K562 (cell line): ENCODE measurements at regions not wholly inside any gene's neighbourhood (a gene's known extent, or its start where the extent isn't known, plus 50 kb on each side); places are given as distances from the start of the nearest gene placed in this dataset.

Experiments
- ATAC-seq: fragments of 200-7000 bp; cut with Tn5 transposase; 3 replicates; pipeline ENCODE4 v1.9.1; 2020; ENCODE audit warnings: moderate library complexity
- BruUV-seq: library from RNA; stranded (reverse); fragments of 400-500 nt; replicated peaks from 2 replicates; lab custom pipeline; 2021; lab: Mats Ljungman, UMichigan
- CTCF ChIA-PET: fragments of 300-600 bp; formaldehyde crosslinking; extraction: SDS; loops from one replicate; lab custom pipeline; 2021; ENCODE audit warnings: low intra/inter-chr PET ratio; lab: Yijun Ruan, JAX
- POLR2A ChIA-PET: fragments of 300-600, 350-650 bp; sonication (Branson Sonifier 250); formaldehyde crosslinking; extraction: SDS; loops from one replicate; lab custom pipeline; 2021; ENCODE audit warnings: antibody characterized with exemption, inconsistent platforms; lab: Yijun Ruan, JAX
- DNase-seq, 4 experiments: peaks; one replicate each; pipeline versions ENCODE4 v3.0.0 to v3.0.0-alpha.2; 2011 to 2018; ENCODE audit warnings: low spot score in 3 of 4, mixed read lengths in 3 of 4; ENCODE audit errors: extremely low read depth in 1 of 4
- FAIRE-seq: peaks from 2 replicates; lab custom pipeline; 2011; peaks lifted over from hg19 to GRCh38; lab: Jason Lieb, UNC
- H2AFZ ChIP-seq: 2 replicates; pipeline ENCODE4 v1.6.0; 2011; ENCODE audit warnings: low read depth, low read length, control low read depth, inconsistent platforms
- H3K27ac ChIP-seq: fragments of 200-600 bp; 3 replicates; pipeline ENCODE4 v1.8.0; 2011; ENCODE audit warnings: low read depth, mild to moderate bottlenecking, control low read depth, inconsistent platforms, low read length, moderate library complexity, mixed read lengths; ENCODE audit errors: extremely low read depth
- H3K27me3 ChIP-seq, 2 experiments: fragments of 300-600 bp in 1 of 2; 2 replicates in 1 of 2; 3 replicates in 1 of 2; pipeline versions ENCODE4 v1.6.0 to v1.8.0; 2011; ENCODE audit warnings: inconsistent platforms in 2 of 2, low read length in 2 of 2, mild to moderate bottlenecking in 1 of 2, mixed read lengths in 1 of 2, moderate library complexity in 1 of 2; ENCODE audit not compliant: control insufficient read depth in 2 of 2, insufficient read depth in 2 of 2
- H3K36me3 ChIP-seq: fragments of 300-600 bp; 3 replicates; pipeline ENCODE4 v1.8.0; 2011; ENCODE audit warnings: mild to moderate bottlenecking, low read length, inconsistent platforms; ENCODE audit not compliant: control insufficient read depth, insufficient read depth
- H3K4me1 ChIP-seq, 2 experiments: fragments of 200-600 bp in 1 of 2; replicated peaks in 1 of 2; 2 replicates in 1 of 2; 3 replicates in 1 of 2; pipeline versions ENCODE4 v1.5.1 to v1.8.0; 2011; ENCODE audit warnings: inconsistent platforms in 2 of 2, low read length in 2 of 2, mild to moderate bottlenecking in 1 of 2, mixed read lengths in 1 of 2, moderate library complexity in 1 of 2; ENCODE audit not compliant: control insufficient read depth in 2 of 2, insufficient read depth in 2 of 2
- H3K4me2 ChIP-seq: 2 replicates; pipeline ENCODE4 v1.6.1; 2011; ENCODE audit warnings: low read length, control low read depth, inconsistent platforms, mixed read lengths; ENCODE audit not compliant: insufficient read depth
- H3K4me3 ChIP-seq: fragments of 200-600 bp; sonication (generic), shearing (Covaris generic); 2 replicates; pipeline ENCODE4 v1.5.1; 2016; ENCODE audit warnings: control low read depth, inconsistent platforms
- H3K79me2 ChIP-seq: fragments of 200-600 bp; 3 replicates; pipeline ENCODE4 v1.8.0; 2011; ENCODE audit warnings: low read length, inconsistent platforms; ENCODE audit not compliant: control insufficient read depth, insufficient read depth
- H3K9ac ChIP-seq, 2 experiments: 2 replicates each; pipeline versions ENCODE4 v1.6.0 to v1.6.1; 2011; ENCODE audit warnings: low read depth in 2 of 2, low read length in 2 of 2, control low read depth in 1 of 2, inconsistent platforms in 1 of 2, mild to moderate bottlenecking in 1 of 2, mixed read lengths in 1 of 2; ENCODE audit not compliant: insufficient read depth in 1 of 2
- H3K9me1 ChIP-seq: one replicate; pipeline ENCODE4 v1.6.0; 2011; ENCODE audit warnings: inconsistent platforms, mild to moderate bottlenecking, low read length, moderate library complexity; ENCODE audit not compliant: control insufficient read depth, insufficient read depth
- H3K9me3 ChIP-seq: replicated peaks from 2 replicates; pipeline ENCODE4 v1.5.1; 2011; ENCODE audit warnings: low read depth, low read length, inconsistent platforms; ENCODE audit not compliant: control insufficient read depth, insufficient read depth
- H4K20me1 ChIP-seq: replicated peaks from 2 replicates; pipeline ENCODE4 v1.6.1; 2011; ENCODE audit warnings: low read length, inconsistent platforms, mixed read lengths; ENCODE audit not compliant: control insufficient read depth, insufficient read depth
- BCL6 ChIP-seq: fragments of 250-450 bp; sonication (Bioruptor Pico); IDR thresholded peaks from 2 replicates; pipeline ENCODE4 v1.4.0; 2020
- CCAR2 ChIP-seq: fragments of 200-400 bp; formaldehyde crosslinking; IDR thresholded peaks from 2 replicates; pipeline ENCODE4 v1.6.1; 2017; ENCODE audit warnings: mild to moderate bottlenecking, low read depth, low read length
- CXXC5 ChIP-seq: fragments of 250-450 bp; sonication (Bioruptor Pico); IDR thresholded peaks from 2 replicates; pipeline ENCODE4 v1.8.0; 2022; ENCODE audit warnings: inconsistent platforms, mild to moderate bottlenecking, moderate library complexity
- GABPB2 ChIP-seq: fragments of 250-450 bp; sonication (Bioruptor Pico); conservative IDR thresholded peaks from 2 replicates; pipeline ENCODE4 v1.5.1; 2021; ENCODE audit warnings: mild to moderate bottlenecking
- GTF2A2 ChIP-seq: IDR thresholded peaks from 2 replicates; pipeline ENCODE4 v1.6.1; 2016; ENCODE audit warnings: mild to moderate bottlenecking, missing genetic modification characterization, missing compliant biosample characterization
- HDAC3 ChIP-seq: fragments of 450-650 bp; IDR thresholded peaks from 2 replicates; pipeline ENCODE4 v1.6.1; 2018; ENCODE audit warnings: borderline replicate concordance, mild to moderate bottlenecking, moderate library complexity; ENCODE audit not compliant: partially characterized antibody
- KDM2B ChIP-seq: fragments of 250-450 bp; sonication (Bioruptor Pico); IDR thresholded peaks from 2 replicates; pipeline ENCODE4 v1.8.0; 2021; ENCODE audit warnings: mild to moderate bottlenecking, moderate library complexity
- LEF1 ChIP-seq: fragments of 450-650 bp; IDR thresholded peaks from 2 replicates; pipeline ENCODE4 v1.6.1; 2016; ENCODE audit warnings: mild to moderate bottlenecking
- POLR2G ChIP-seq: fragments of 200-400 bp; formaldehyde crosslinking; IDR thresholded peaks from 2 replicates; pipeline ENCODE4 v1.6.1; 2017; ENCODE audit warnings: low read depth, mild to moderate bottlenecking, antibody characterized with exemption, low read length, moderate library complexity
- RUNX1 ChIP-seq: sonication (generic); IDR thresholded peaks from 2 replicates; pipeline ENCODE4 v1.6.1; 2016; ENCODE audit warnings: antibody characterized with exemption, low read depth
- SMAD1 ChIP-seq: fragments of 150-350 bp; IDR thresholded peaks from 2 replicates; pipeline ENCODE4 v1.6.1; 2014; ENCODE audit warnings: low read length, low read depth; ENCODE audit not compliant: partially characterized antibody
- TEAD2 ChIP-seq: fragments of 450-650 bp; IDR thresholded peaks from 2 replicates; pipeline ENCODE4 v1.6.1; 2016; ENCODE audit warnings: missing genetic modification characterization, control low read depth, missing compliant biosample characterization
- VEZF1 ChIP-seq: fragments of 200-800 bp; sonication (Bioruptor generic); IDR thresholded peaks from 2 replicates; pipeline ENCODE4 v1.6.1; 2017; ENCODE audit warnings: missing genetic modification characterization, missing compliant biosample characterization
- ZKSCAN8 ChIP-seq: fragments of 200-800 bp; sonication (Bioruptor generic); IDR thresholded peaks from 2 replicates; pipeline ENCODE4 v1.6.1; 2016; ENCODE audit warnings: missing genetic modification characterization, missing compliant biosample characterization
- ZNF212 ChIP-seq: fragments of 450-650 bp; formaldehyde crosslinking; IDR thresholded peaks from 2 replicates; pipeline ENCODE4 v1.4.0; 2020; ENCODE audit warnings: mild to moderate bottlenecking
- ZNF253 ChIP-seq: fragments of 250-450 bp; sonication (Bioruptor Pico); conservative IDR thresholded peaks from 2 replicates; pipeline ENCODE4 v1.6.1; 2021; ENCODE audit warnings: mild to moderate bottlenecking
- ZNF277 ChIP-seq: fragments of 250-450 bp; sonication (Bioruptor Pico); IDR thresholded peaks from 2 replicates; pipeline ENCODE4 v1.8.0; 2022; ENCODE audit warnings: inconsistent platforms, mild to moderate bottlenecking, moderate library complexity, borderline replicate concordance
- ZNF41 ChIP-seq: fragments of 250-450 bp; sonication (Bioruptor Pico); conservative IDR thresholded peaks from 2 replicates; pipeline ENCODE4 v1.4.0; 2020; ENCODE audit warnings: mild to moderate bottlenecking
- ZNF668 ChIP-seq: fragments of 250-450 bp; sonication (Bioruptor Pico); IDR thresholded peaks from 2 replicates; pipeline ENCODE4 v1.8.0; 2022; ENCODE audit warnings: mild to moderate bottlenecking, inconsistent platforms
- WGBS: fragments of 100-300 bp; shearing (Covaris generic); methylation state at CpG from one replicate; pipeline ENCODE4 v1.1.6; 2016; ENCODE audit warnings: low coverage, mixed read lengths; ENCODE audit not compliant: insufficient coverage; ENCODE audit errors: missing lambda C conversion rate; 5-methylcytosine and 5-hydroxymethylcytosine counted together
- in situ Hi-C: fragments of 300-500 bp; cut with MboI; formaldehyde crosslinking; loops from 4 replicates; pipeline ENCODE4 v1.15.0; 2018; ENCODE audit warnings: inconsistent platforms, mixed read lengths
- intact Hi-C: fragments of 100-400 bp; cut with micrococcal nuclease; formaldehyde crosslinking; loops from 2 replicates; pipeline ENCODE4 v1.14.2; 2022

- TF ChIP-seq VEZF1 (CRISPR knock-in tag) (no peak), POLR2G (no peak), RUNX1 (no peak), CXXC5 (CRISPR knock-in tag) (no peak)
Observed at GRCh38 chr2:31812051-31812798, 198.6 kb downstream of the MEMO1 start (continued).

- BruUV-seq, result no TSS peak
- in situ Hi-C loops, result no loop called here
- WGBS, result 66% methylated on average over 3 of the region's 3 CpGs
- Histone ChIP-seq H2AFZ (peak overlapping the region; percentile 95), H3K9me3 (no peaks in the 10 kb centered on the region), H3K27me3 (no peaks in the 10 kb centered on the region), H3K4me3 (no peak overlapping the region), H3K4me1 (peaks cover 0 to 27% of the 10 kb centered on the region in 2 experiments; a peak in 4 of 5 replicates), H4K20me1 (no peaks in the 10 kb centered on the region), H3K9me1 (no peaks in the 10 kb centered on the region), H3K9ac (peak overlapping the region in 1 of 2 experiments; percentile 63; a peak in 2 of 4 replicates), H3K27ac (peak overlapping the region; percentile 89; the same call in 2 of the 3 replicates), H3K79me2 (no peaks in the 10 kb centered on the region), H3K36me3 (no peaks in the 10 kb centered on the region), H3K4me2 (peak overlapping the region; percentile 74; the same call in 1 of the 2 replicates)
- no peak for ATAC-seq
- FAIRE-seq, result no peak
- no peak for TF ChIP-seq CCAR2
- TF ChIP-seq HDAC3, result no peak
- no peak for TF ChIP-seq BCL6 (CRISPR knock-in tag)
- no peak for TF ChIP-seq GABPB2 (CRISPR knock-in tag)
- no peak for TF ChIP-seq LEF1
- TF ChIP-seq ZNF277, result no peak
- no peak for TF ChIP-seq ZNF41 (CRISPR knock-in tag)
- no peak for TF ChIP-seq ZNF668 (CRISPR knock-in tag)
- TF ChIP-seq KDM2B (CRISPR knock-in tag), result no peak
- no peak for TF ChIP-seq SMAD1
- no peak for TF ChIP-seq TEAD2 (tag)
- TF ChIP-seq ZKSCAN8 (CRISPR knock-in tag), result no peak
- TF ChIP-seq GTF2A2 (tag), result no peak
- TF ChIP-seq ZNF212, result no peak
- no peak for TF ChIP-seq ZNF253
- no peak for DNase-seq
- ChIA-PET POLR2A (interaction anchor here (1.2 to 1.5 kb wide), 2 partner anchors 10 to 11 kb away, joined by 3 read pairs; no protein-coding TSS in a partner anchor), CTCF (no interaction called here)
- intact Hi-C loops, result no loop called here
Observed at GRCh38 chr2:31811482-31811881, 199.3 kb downstream of the MEMO1 start.
